KMS-11 (cell line): ENCODE measurements at regions not wholly inside any gene's neighbourhood (a gene's known extent, or its start where the extent isn't known, plus 50 kb on each side); places are given as distances from the start of the nearest gene placed in this dataset.

Experiments
- H2AFZ ChIP-seq: fragments of 200-600 bp; sonication (generic); 2 replicates; pipeline ENCODE4 v1.6.1; 2016; ENCODE audit warnings: antibody characterized with exemption, mixed run types, low read depth
- H3K27ac ChIP-seq: fragments of 200-600 bp; sonication (generic); 2 replicates; pipeline ENCODE4 v1.6.1; 2016; ENCODE audit warnings: mild to moderate bottlenecking, mixed run types
- H3K27me3 ChIP-seq: fragments of 200-600 bp; sonication (generic); 2 replicates; pipeline ENCODE4 v1.6.1; 2017; ENCODE audit warnings: mild to moderate bottlenecking, low read depth, mixed run types, moderate library complexity; ENCODE audit not compliant: insufficient read depth
- H3K36me3 ChIP-seq: fragments of 200-600 bp; sonication (generic); 2 replicates; pipeline ENCODE4 v1.6.1; 2017; ENCODE audit warnings: mild to moderate bottlenecking, mixed run types; ENCODE audit not compliant: insufficient read depth
- H3K4me1 ChIP-seq: fragments of 200-600 bp; sonication (generic); 2 replicates; pipeline ENCODE4 v1.6.1; 2016; ENCODE audit warnings: mild to moderate bottlenecking, low read depth, mixed run types; ENCODE audit not compliant: poor library complexity, severe bottlenecking
- H3K4me2 ChIP-seq: fragments of 200-600 bp; sonication (generic); 2 replicates; pipeline ENCODE4 v1.7.0; 2016; ENCODE audit warnings: mild to moderate bottlenecking, mixed run types
- H3K4me3 ChIP-seq: fragments of 200-600 bp; sonication (generic); IDR thresholded peaks from 2 replicates; pipeline ENCODE4 v1.6.1; 2017; ENCODE audit warnings: low read depth, low read length, mixed read lengths; ENCODE audit not compliant: insufficient read depth
- H3K79me2 ChIP-seq: fragments of 200-600 bp; sonication (generic); 2 replicates; pipeline ENCODE4 v1.6.1; 2016; ENCODE audit warnings: low read depth, mixed run types; ENCODE audit not compliant: insufficient read depth
- H3K9ac ChIP-seq: fragments of 200-600 bp; sonication (generic); 2 replicates; pipeline ENCODE4 v1.6.1; 2016; ENCODE audit warnings: mild to moderate bottlenecking, mixed run types
- H4K20me1 ChIP-seq: fragments of 200-600 bp; sonication (generic); 2 replicates; pipeline ENCODE4 v1.6.1; 2016; ENCODE audit warnings: mild to moderate bottlenecking, mixed run types; ENCODE audit not compliant: insufficient read depth
- TF ChIP-seq, protein P1 (sequence below): fragments of 200-600 bp; sonication (generic); conservative IDR thresholded peaks from 2 replicates; pipeline ENCODE4 v1.6.1; 2017; ENCODE audit warnings: low read depth, mild to moderate bottlenecking, antibody characterized with exemption, low read length, moderate library complexity, mixed read lengths

GRCh38 chr10:20396701-20397100, 500.4 kb downstream of the NEBL start:
- Histone ChIP-seq H2AFZ (no peak overlapping the region), H3K9ac (no peak overlapping the region)
- TF ChIP-seq, protein P1, sequence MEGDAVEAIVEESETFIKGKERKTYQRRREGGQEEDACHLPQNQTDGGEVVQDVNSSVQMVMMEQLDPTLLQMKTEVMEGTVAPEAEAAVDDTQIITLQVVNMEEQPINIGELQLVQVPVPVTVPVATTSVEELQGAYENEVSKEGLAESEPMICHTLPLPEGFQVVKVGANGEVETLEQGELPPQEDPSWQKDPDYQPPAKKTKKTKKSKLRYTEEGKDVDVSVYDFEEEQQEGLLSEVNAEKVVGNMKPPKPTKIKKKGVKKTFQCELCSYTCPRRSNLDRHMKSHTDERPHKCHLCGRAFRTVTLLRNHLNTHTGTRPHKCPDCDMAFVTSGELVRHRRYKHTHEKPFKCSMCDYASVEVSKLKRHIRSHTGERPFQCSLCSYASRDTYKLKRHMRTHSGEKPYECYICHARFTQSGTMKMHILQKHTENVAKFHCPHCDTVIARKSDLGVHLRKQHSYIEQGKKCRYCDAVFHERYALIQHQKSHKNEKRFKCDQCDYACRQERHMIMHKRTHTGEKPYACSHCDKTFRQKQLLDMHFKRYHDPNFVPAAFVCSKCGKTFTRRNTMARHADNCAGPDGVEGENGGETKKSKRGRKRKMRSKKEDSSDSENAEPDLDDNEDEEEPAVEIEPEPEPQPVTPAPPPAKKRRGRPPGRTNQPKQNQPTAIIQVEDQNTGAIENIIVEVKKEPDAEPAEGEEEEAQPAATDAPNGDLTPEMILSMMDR, result no peak

GRCh38 chr10:20396205-20396604, 500.9 kb downstream of the NEBL start:
- H4K20me1 ChIP-seq, result no peaks in the 10 kb centered on the region
- no peak overlapping the region for H3K9ac ChIP-seq
- no peaks in the 10 kb centered on the region for H3K4me1 ChIP-seq
- H3K4me3 ChIP-seq, result no peak overlapping the region
- no peaks in the 10 kb centered on the region for H3K79me2 ChIP-seq
- TF ChIP-seq, protein P1, result no peak
- no peak overlapping the region for H3K27ac ChIP-seq
- H3K36me3 ChIP-seq, result no peaks in the 10 kb centered on the region
- H3K27me3 ChIP-seq, result no peaks in the 10 kb centered on the region
- no peak overlapping the region for H2AFZ ChIP-seq
- no peak overlapping the region for H3K4me2 ChIP-seq

More at GRCh38 chr10:20396701-20397100, 500.4 kb downstream of the NEBL start:
- no peaks in the 10 kb centered on the region for H3K27me3 ChIP-seq
- no peak overlapping the region for H3K27ac ChIP-seq
- H3K79me2 ChIP-seq, result no peaks in the 10 kb centered on the region
- no peaks in the 10 kb centered on the region for H4K20me1 ChIP-seq
- no peak overlapping the region for H3K4me3 ChIP-seq
- no peaks in the 10 kb centered on the region for H3K4me1 ChIP-seq
- no peaks in the 10 kb centered on the region for H3K36me3 ChIP-seq
- no peak overlapping the region for H3K4me2 ChIP-seq

- no peaks in the 10 kb centered on the region for H4K20me1 ChIP-seq
- no peak overlapping the region for H2AFZ ChIP-seq
- TF ChIP-seq, protein P1, result no peak
- H3K4me1 ChIP-seq, result no peaks in the 10 kb centered on the region
- H3K4me2 ChIP-seq, result no peak overlapping the region
- no peak overlapping the region for H3K27ac ChIP-seq
- H3K9ac ChIP-seq, result no peak overlapping the region
- no peak overlapping the region for H3K4me3 ChIP-seq
- no peaks in the 10 kb centered on the region for H3K36me3 ChIP-seq
- H3K79me2 ChIP-seq, result no peaks in the 10 kb centered on the region
- no peaks in the 10 kb centered on the region for H3K27me3 ChIP-seq
Measured at GRCh38 chr10:20391629-20392028, 505.5 kb downstream of the NEBL start.

- Histone ChIP-seq H3K4me3 (no peak overlapping the region), H3K4me2 (no peak overlapping the region), H3K9ac (no peak overlapping the region), H3K27me3 (no peaks in the 10 kb centered on the region), H3K36me3 (no peaks in the 10 kb centered on the region), H4K20me1 (no peaks in the 10 kb centered on the region), H3K79me2 (no peaks in the 10 kb centered on the region), H3K4me1 (no peaks in the 10 kb centered on the region), H2AFZ (no peak overlapping the region), H3K27ac (no peak overlapping the region)
- TF ChIP-seq, protein P1, result no peak
Measured at GRCh38 chr10:20381761-20382160, 515.4 kb downstream of the NEBL start.
